IMR-90 (cell line): ENCODE measurements at regions not wholly inside any gene's neighbourhood (a gene's known extent, or its start where the extent isn't known, plus 50 kb on each side); places are given as distances from the start of the nearest gene placed in this dataset.

Experiments
- ATAC-seq: fragments of 200-7000 bp; cut with Tn5 transposase; 2 replicates; pipeline ENCODE4 v1.9.1; 2020; ENCODE audit warnings: low read depth, mild to moderate bottlenecking, moderate library complexity
- BruUV-seq: library from RNA; stranded (reverse); fragments of 400-500 nt; replicated peaks from 2 replicates; lab custom pipeline; 2021; lab: Mats Ljungman, UMichigan
- CTCF ChIA-PET: fragments of 300-600 bp; formaldehyde crosslinking; extraction: SDS; loops from one replicate; lab custom pipeline; 2021; ENCODE audit warnings: antibody characterized with exemption; lab: Yijun Ruan, JAX
- POLR2A ChIA-PET: fragments of 300-600 bp; sonication (Branson Sonifier 250); formaldehyde crosslinking; loops from one replicate; lab custom pipeline; 2022; ENCODE audit warnings: antibody characterized with exemption; ENCODE audit not compliant: unreplicated experiment; lab: Charles Lee
- DNase-seq: peaks from one replicate; pipeline ENCODE4 v3.0.0; 2013
- H2AFZ ChIP-seq: replicated peaks from 2 replicates; pipeline ENCODE3; 2013; ENCODE audit warnings: low read length, mild to moderate bottlenecking; ENCODE audit not compliant: poor library complexity
- H2AK5ac ChIP-seq: 2 replicates; pipeline ENCODE4 v1.6.1; 2013; ENCODE audit warnings: low read depth, low read length, inconsistent platforms
- H2AK9ac ChIP-seq: replicated peaks from 2 replicates; pipeline ENCODE3; 2013; ENCODE audit warnings: mild to moderate bottlenecking, low read depth, low read length, moderate library complexity; ENCODE audit not compliant: poor library complexity
- H2BK120ac ChIP-seq: 2 replicates; pipeline ENCODE4 v1.6.1; 2013; ENCODE audit warnings: low read depth, low read length, inconsistent platforms
- H2BK15ac ChIP-seq: 3 replicates; pipeline ENCODE4 v1.6.1; 2013; ENCODE audit warnings: low read depth, low read length, inconsistent platforms
- H2BK20ac ChIP-seq: 2 replicates; pipeline ENCODE4 v1.6.1; 2013; ENCODE audit warnings: low read depth, mild to moderate bottlenecking, inconsistent platforms, low read length, moderate library complexity
- H2BK5ac ChIP-seq: 2 replicates; pipeline ENCODE4 v1.6.1; 2013; ENCODE audit warnings: mild to moderate bottlenecking, low read depth, low read length, inconsistent platforms; ENCODE audit not compliant: poor library complexity, severe bottlenecking
- H3K14ac ChIP-seq: replicated peaks from 2 replicates; pipeline ENCODE4 v1.6.1; 2013; ENCODE audit warnings: low read depth, low read length, inconsistent platforms
- H3K18ac ChIP-seq: 2 replicates; pipeline ENCODE4 v1.6.1; 2013; ENCODE audit warnings: low read depth, low read length, control low read depth
- H3K23ac ChIP-seq: 2 replicates; pipeline ENCODE4 v1.6.1; 2013; ENCODE audit warnings: low read depth, low read length, inconsistent platforms
- H3K27ac ChIP-seq: 2 replicates; pipeline ENCODE4 v1.5.1; 2013; ENCODE audit warnings: mild to moderate bottlenecking, control low read depth, low read length; ENCODE audit not compliant: insufficient read depth
- H3K27me3 ChIP-seq: 2 replicates; pipeline ENCODE4 v1.6.1; 2013; ENCODE audit warnings: low read length; ENCODE audit not compliant: control insufficient read depth, insufficient read depth
- H3K36me3 ChIP-seq: 2 replicates; pipeline ENCODE4 v1.6.1; 2013; ENCODE audit warnings: low read length, mixed read lengths; ENCODE audit not compliant: control insufficient read depth, insufficient read depth
- H3K4ac ChIP-seq: 2 replicates; pipeline ENCODE4 v1.6.1; 2013; ENCODE audit warnings: low read depth, low read length, inconsistent platforms
- H3K4me1 ChIP-seq: 2 replicates; pipeline ENCODE4 v1.6.1; 2013; ENCODE audit warnings: low read length, mixed read lengths; ENCODE audit not compliant: control insufficient read depth, insufficient read depth
- H3K4me2 ChIP-seq: 2 replicates; pipeline ENCODE4 v1.6.1; 2013; ENCODE audit warnings: low read depth, mild to moderate bottlenecking, control low read depth, low read length, moderate library complexity
- H3K4me3 ChIP-seq: 2 replicates; pipeline ENCODE4 v1.5.1; 2013; ENCODE audit warnings: low read depth, mild to moderate bottlenecking, control low read depth, low read length, moderate library complexity; ENCODE audit not compliant: insufficient read depth
- H3K56ac ChIP-seq: 2 replicates; pipeline ENCODE4 v1.6.1; 2013; ENCODE audit warnings: low read length, inconsistent platforms; ENCODE audit not compliant: insufficient read depth; ENCODE audit errors: extremely low read depth
- H3K79me1 ChIP-seq, 2 experiments: 2 replicates each; pipeline ENCODE4 v1.6.1; 2013; ENCODE audit warnings: low read length in 2 of 2, inconsistent platforms in 1 of 2, low read depth in 1 of 2
- H3K9ac ChIP-seq: 2 replicates; pipeline ENCODE4 v1.6.1; 2013; ENCODE audit warnings: low read depth, low read length, control low read depth
- H3K9me1 ChIP-seq: 2 replicates; pipeline ENCODE4 v1.6.1; 2013; ENCODE audit warnings: low read length, inconsistent platforms; ENCODE audit not compliant: insufficient read depth
- H3K9me3 ChIP-seq: 2 replicates; pipeline ENCODE4 v1.6.1; 2013; ENCODE audit warnings: low read length; ENCODE audit not compliant: control insufficient read depth, insufficient read depth
- H4K20me1 ChIP-seq: 2 replicates; pipeline ENCODE4 v1.6.1; 2013; ENCODE audit warnings: low read length, inconsistent platforms; ENCODE audit not compliant: insufficient read depth
- H4K5ac ChIP-seq: 2 replicates; pipeline ENCODE4 v1.6.1; 2013; ENCODE audit warnings: mild to moderate bottlenecking, low read depth, low read length, control low read depth
- H4K8ac ChIP-seq, 2 experiments: 2 replicates each; pipeline ENCODE4 v1.6.1; 2013; ENCODE audit warnings: low read depth in 2 of 2, low read length in 2 of 2, control low read depth in 1 of 2, inconsistent platforms in 1 of 2
- H4K91ac ChIP-seq: 2 replicates; pipeline ENCODE4 v1.6.1; 2013; ENCODE audit warnings: low read depth, low read length, inconsistent platforms; ENCODE audit not compliant: insufficient read depth
- CEBPB ChIP-seq: IDR thresholded peaks from 2 replicates; pipeline ENCODE4 v1.6.1; 2012; ENCODE audit warnings: low read depth, low read length, improper control_type of control experiment
- ELK1 ChIP-seq: fragments of 150-350 bp; IDR thresholded peaks from 2 replicates; pipeline ENCODE4 v1.6.1; 2016; ENCODE audit warnings: low read depth, mild to moderate bottlenecking, low read length, moderate library complexity, borderline replicate concordance
- WGBS, 2 experiments: methylation state at CpG; one replicate each; pipeline versions ENCODE4 v1.1.5 to v1.1.7; 2013; ENCODE audit warnings: missing lambda C conversion rate in 2 of 2; ENCODE audit not compliant: insufficient read length in 1 of 2; ENCODE audit errors: extremely low coverage in 2 of 2; 5-methylcytosine and 5-hydroxymethylcytosine counted together
- dilution Hi-C: fragments of 300-500 bp; cut with HindIII; formaldehyde crosslinking; loops from one replicate; pipeline ENCODE4 v1.14.3; 2018; ENCODE audit warnings: low sequenced_read_pairs; ENCODE audit not compliant: unreplicated experiment
- in situ Hi-C: fragments of 300-500 bp; cut with MboI; formaldehyde crosslinking; loops from 3 replicates; pipeline ENCODE4 v1.14.3; 2019; ENCODE audit warnings: low sequenced_read_pairs, inconsistent platforms, mixed read lengths
- intact Hi-C: fragments of 100-400 bp; cut with micrococcal nuclease; formaldehyde crosslinking; loops from 2 replicates; pipeline ENCODE4 v1.10.0; 2022

GRCh38 chr3:70873686-70874085 is 561.2 kb upstream of the MDFIC2 start:
- H3K36me3 ChIP-seq = no peaks in the 10 kb centered on the region
- no peak overlapping the region for H3K4me2 ChIP-seq
- DNase-seq = no peak
- no peak overlapping the region for H3K56ac ChIP-seq
- H4K8ac ChIP-seq = no peak overlapping the region
- H3K27ac ChIP-seq = no peak overlapping the region
- no peak overlapping the region for H2AK9ac ChIP-seq
- no peak overlapping the region for H4K5ac ChIP-seq
- H3K27me3 ChIP-seq = no peaks in the 10 kb centered on the region
- no peak overlapping the region for H3K14ac ChIP-seq
- H4K20me1 ChIP-seq = no peaks in the 10 kb centered on the region
- no peak overlapping the region for H2BK120ac ChIP-seq
- CTCF ChIA-PET = no interaction called here
- no peak for ATAC-seq
- peaks cover 10% of the 10 kb centered on the region for H3K4me1 ChIP-seq
- TF ChIP-seq CEBPB = 0 out of 2 replicates have a peak, but pooled peaks have one; percentile 49
- TF ChIP-seq ELK1 = no peak
- no peak overlapping the region; the same call in 1 of the 2 replicates for H4K91ac ChIP-seq
- H3K4ac ChIP-seq = no peak overlapping the region
- peaks cover 7% of the 10 kb centered on the region for H3K9me3 ChIP-seq
- in situ Hi-C loops = no loop called here
- no peak overlapping the region for H3K23ac ChIP-seq
- no peaks in the 10 kb centered on the region for H3K9me1 ChIP-seq
- no CpG with 5 or more reads among the region's 5 CpGs for WGBS, 2 experiments
- intact Hi-C loops = no loop called here
- H3K79me1 ChIP-seq = no peaks in the 10 kb centered on the region
- no peak overlapping the region for H2AFZ ChIP-seq
- H2AK5ac ChIP-seq = peak overlapping the region; percentile 55; the same call in 1 of the 2 replicates
- dilution Hi-C loops = no loop called here
- H3K18ac ChIP-seq = peak overlapping the region; percentile 50
- H3K4me3 ChIP-seq = no peak overlapping the region
- POLR2A ChIA-PET = no interaction called here
- no peak overlapping the region for H3K9ac ChIP-seq
- no TSS peak for BruUV-seq
- H2BK20ac ChIP-seq = 0 out of 2 replicates have a peak overlapping the region, but pooled peaks have one; percentile 22
- H2BK5ac ChIP-seq = no peak overlapping the region
- peak overlapping the region; percentile 68; the same call in 2 of the 3 replicates for H2BK15ac ChIP-seq
